Ectodermal cell (in vitro differentiated cells): ENCODE measurements at regions not wholly inside any gene's neighbourhood (a gene's known extent, or its start where the extent isn't known, plus 50 kb on each side); places are given as distances from the start of the nearest gene placed in this dataset.
"Not testable (repeated sequence)": the region's sequence is repeated elsewhere in the genome, so short reads cannot be mapped to it uniquely, and the experiment has no call there.

Experiments used
- H3K27ac ChIP-seq: 2 replicates; pipeline ENCODE4 v1.7.0; 2013; ENCODE audit warnings: mild to moderate bottlenecking, low read depth, low read length; ENCODE audit not compliant: insufficient read depth, poor library complexity, severe bottlenecking
- H3K27me3 ChIP-seq: 2 replicates; pipeline ENCODE4 v1.7.0; 2013; ENCODE audit warnings: mild to moderate bottlenecking, low read length; ENCODE audit not compliant: insufficient read depth, control insufficient read depth, poor library complexity, severe bottlenecking
- H3K36me3 ChIP-seq: one replicate; pipeline ENCODE4 v1.7.0; 2013; ENCODE audit warnings: low read length; ENCODE audit not compliant: control insufficient read depth, insufficient read depth
- H3K4me1 ChIP-seq: one replicate; pipeline ENCODE4 v1.7.0; 2013; ENCODE audit warnings: low read length; ENCODE audit not compliant: control insufficient read depth, insufficient read depth
- H3K4me3 ChIP-seq: 2 replicates; pipeline ENCODE4 v1.7.0; 2013; ENCODE audit warnings: low read depth, low read length, control low read depth; ENCODE audit not compliant: insufficient read depth
- H3K9me3 ChIP-seq: 2 replicates; pipeline ENCODE4 v1.7.0; 2013; ENCODE audit warnings: mild to moderate bottlenecking, low read length, moderate library complexity; ENCODE audit not compliant: control insufficient read depth
- WGBS, 2 experiments: methylation state at CpG; one replicate each; pipeline ENCODE4 v1.1.7; 2013; ENCODE audit warnings: missing lambda C conversion rate in 2 of 2; 5-methylcytosine and 5-hydroxymethylcytosine counted together

DNA sequence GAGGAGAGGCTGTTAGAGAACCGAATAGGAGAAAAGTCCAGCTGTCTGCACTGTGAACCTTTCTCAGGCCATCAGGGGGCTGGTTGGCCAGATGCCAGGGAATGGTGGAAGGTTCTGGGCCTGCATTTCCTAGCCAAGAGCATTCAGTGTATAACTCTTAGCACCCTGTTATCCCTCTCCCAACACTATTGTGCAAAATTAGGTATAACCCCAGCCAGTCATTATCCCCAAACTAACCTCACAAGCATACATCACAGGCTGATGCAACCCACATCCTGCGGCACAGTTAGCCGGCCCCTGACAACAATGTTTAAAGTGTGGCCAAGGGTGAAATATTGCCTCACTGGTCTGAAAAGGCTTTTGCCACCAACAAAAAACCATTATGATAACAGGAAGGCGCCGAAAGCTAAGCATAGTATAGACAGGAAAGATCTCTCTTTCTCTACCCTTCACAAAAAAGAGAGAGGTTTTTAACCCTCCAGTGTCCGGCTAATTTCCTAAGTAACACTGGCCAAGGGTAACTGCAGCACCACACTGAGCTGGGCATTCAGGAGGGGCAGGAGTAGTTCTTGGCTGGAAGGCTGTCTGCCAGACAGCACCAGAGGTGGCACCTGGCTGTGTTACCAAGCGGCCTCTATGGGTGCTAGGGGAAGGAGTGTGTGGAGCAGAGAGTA lies 77.3 kb upstream of the BCAR3 start:
- Histone ChIP-seq H3K27ac (no peak overlapping the region), H3K27me3 (no peaks in the 10 kb centered on the region)
- 95% methylated on average over 7 of the region's 7 CpGs for WGBS, 2 experiments

DNA sequence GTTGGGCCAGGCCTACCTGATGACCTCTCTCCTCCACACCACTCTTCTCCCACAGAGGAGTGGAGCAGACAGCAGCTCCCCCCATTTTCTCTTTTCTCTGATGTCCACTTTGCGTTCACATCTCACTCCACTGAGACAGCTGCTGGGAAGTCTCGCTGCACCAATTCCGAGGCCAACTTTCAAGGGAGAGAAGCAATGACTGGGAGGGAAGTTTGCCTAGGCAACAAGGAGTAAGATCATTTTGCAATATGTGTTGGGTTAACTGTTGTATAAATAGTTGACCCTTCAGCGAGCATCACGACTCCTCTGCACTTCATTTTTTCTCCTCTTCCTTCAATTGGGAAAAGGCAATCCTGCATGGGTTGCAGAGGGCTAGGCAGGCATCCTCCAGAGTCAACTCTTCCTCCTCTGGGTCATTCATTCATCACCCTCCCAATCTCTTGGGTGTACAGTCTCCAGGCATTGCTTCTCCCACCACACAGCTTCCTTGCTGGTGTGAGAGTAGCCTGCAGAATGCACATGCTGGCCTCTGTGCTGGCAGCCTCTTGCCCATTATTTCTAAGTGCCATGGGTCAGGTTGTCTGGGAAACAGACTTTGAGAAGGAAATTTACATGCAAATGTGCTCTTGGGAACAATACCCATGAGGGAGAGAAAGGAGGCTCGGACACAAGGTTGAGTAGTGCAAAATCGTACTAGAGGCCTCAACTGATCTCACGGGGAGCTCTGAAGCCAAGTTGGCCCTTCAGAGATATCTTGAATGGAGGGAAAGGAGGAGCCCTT lies 75.8 kb upstream of the BCAR3 start:
- Histone ChIP-seq H3K27ac (no peak overlapping the region), H3K4me1 (peaks cover 3% of the 10 kb centered on the region), H3K27me3 (no peaks in the 10 kb centered on the region), H3K4me3 (no peak overlapping the region), H3K9me3 (no peaks in the 10 kb centered on the region), H3K36me3 (no peaks in the 10 kb centered on the region)
- WGBS, 2 experiments: 90 to 94% methylated on average over 8 of the region's 8 CpGs

More for the DNA sequence above, 77.3 kb upstream of the BCAR3 start:
- Histone ChIP-seq H3K36me3 (no peaks in the 10 kb centered on the region), H3K9me3 (no peaks in the 10 kb centered on the region), H3K4me3 (no peak overlapping the region), H3K4me1 (peaks cover 3% of the 10 kb centered on the region)

- H3K27me3 ChIP-seq: no peaks in the 10 kb centered on the region
Measured at GRCh38 chr1:93756657-93757056, 75.0 kb upstream of the BCAR3 start.

DNA sequence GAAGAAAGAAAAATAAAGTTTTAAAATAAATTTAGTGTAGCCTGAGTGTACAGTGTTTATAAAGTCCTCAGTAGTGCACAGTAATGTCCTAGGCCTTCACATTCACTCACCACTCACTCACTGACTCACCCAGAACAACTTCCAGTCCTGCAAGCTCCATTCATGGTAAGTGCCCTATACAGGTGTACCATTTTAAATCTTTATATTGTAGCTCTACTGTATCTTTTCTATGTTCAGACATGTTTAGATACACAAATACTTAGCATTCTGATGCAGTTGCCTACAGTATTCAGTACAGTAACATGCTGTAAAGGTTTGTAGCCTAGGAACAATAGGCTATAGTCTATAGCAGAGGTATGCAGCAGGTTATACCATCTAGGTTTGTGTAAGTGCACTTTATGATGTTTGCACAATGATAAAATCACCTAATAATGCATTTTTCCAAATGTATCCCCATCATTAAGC lies 73.6 kb upstream of the BCAR3 start:
- not testable (repeated sequence) for H3K4me1 ChIP-seq, H3K27me3 ChIP-seq, H3K27ac ChIP-seq, H3K4me3 ChIP-seq, H3K9me3 ChIP-seq, H3K36me3 ChIP-seq

More at GRCh38 chr1:93756657-93757056, 75.0 kb upstream of the BCAR3 start:
- Histone ChIP-seq H3K27ac (no peak overlapping the region), H3K4me3 (no peak overlapping the region), H3K4me1 (peaks cover 3% of the 10 kb centered on the region), H3K36me3 (no peaks in the 10 kb centered on the region), H3K9me3 (no peaks in the 10 kb centered on the region)

GRCh38 chr1:93753791-93754763 lies 72.4 kb upstream of the BCAR3 start:
- 71 to 75% methylated on average over 6 of the region's 6 CpGs for WGBS, 2 experiments
- Histone ChIP-seq H3K4me1 (peaks cover 3% of the 10 kb centered on the region), H3K36me3 (no peaks in the 10 kb centered on the region), H3K4me3 (no peak overlapping the region), H3K9me3 (no peaks in the 10 kb centered on the region), H3K27ac (no peak overlapping the region), H3K27me3 (no peaks in the 10 kb centered on the region)

GRCh38 chr1:93751377-93752250 lies 70.0 kb upstream of the BCAR3 start:
- H3K4me3 ChIP-seq: no peak overlapping the region
- H3K27ac ChIP-seq: no peak overlapping the region
- H3K4me1 ChIP-seq: peaks cover 3% of the 10 kb centered on the region
- WGBS, 2 experiments: 93 to 95% methylated on average over 6 of the region's 6 CpGs
- H3K27me3 ChIP-seq: no peaks in the 10 kb centered on the region
- no peaks in the 10 kb centered on the region for H3K36me3 ChIP-seq
- no peaks in the 10 kb centered on the region for H3K9me3 ChIP-seq

- WGBS, 2 experiments: 89% methylated on average over 6 of the region's 6 CpGs
- H3K36me3 ChIP-seq: no peaks in the 10 kb centered on the region
- H3K9me3 ChIP-seq: no peaks in the 10 kb centered on the region
- H3K4me1 ChIP-seq: peaks cover 3% of the 10 kb centered on the region
- no peak overlapping the region for H3K27ac ChIP-seq
- H3K4me3 ChIP-seq: no peak overlapping the region
- no peaks in the 10 kb centered on the region for H3K27me3 ChIP-seq
Measured at GRCh38 chr1:93750955-93751354, 69.3 kb upstream of the BCAR3 start.

- 37 to 42% methylated on average over 2 of the region's 2 CpGs for WGBS, 2 experiments
- Histone ChIP-seq H3K27me3 (no peaks in the 10 kb centered on the region), H3K27ac (no peak overlapping the region), H3K9me3 (no peaks in the 10 kb centered on the region), H3K36me3 (no peaks in the 10 kb centered on the region), H3K4me3 (no peak overlapping the region), H3K4me1 (peaks cover 3% of the 10 kb centered on the region)
Measured at GRCh38 chr1:93749894-93750301, 68.3 kb upstream of the BCAR3 start.

GRCh38 chr1:93749487-93749886 lies 67.8 kb upstream of the BCAR3 start:
- WGBS, 2 experiments: 89 to 95% methylated on average over 5 to 6 of the region's 6 CpGs
- H3K4me1 ChIP-seq: peaks cover 3% of the 10 kb centered on the region
- H3K4me3 ChIP-seq: no peak overlapping the region
- H3K27me3 ChIP-seq: no peaks in the 10 kb centered on the region
- H3K9me3 ChIP-seq: no peaks in the 10 kb centered on the region
- H3K36me3 ChIP-seq: no peaks in the 10 kb centered on the region
- no peak overlapping the region for H3K27ac ChIP-seq
